Right atrium auricular region (tissue), 2 donors: ENCODE measurements at regions not wholly inside any gene's neighbourhood (a gene's known extent, or its start where the extent isn't known, plus 50 kb on each side); places are given as distances from the start of the nearest gene placed in this dataset.

Experiments used
- DNase-seq: peaks from one replicate; pipeline ENCODE4 v3.0.0-alpha.2; 2019; ENCODE audit warnings: low spot score
- H3K27ac ChIP-seq, 2 donors: fragments of 200-600 bp; sonication (generic); 1 replicate in 1 of 2; 2 replicates in 1 of 2; pipeline ENCODE4 v1.5.1; 2016 to 2019
- H3K27me3 ChIP-seq, 2 donors: fragments of 200-600 bp; sonication (generic); one replicate each; pipeline versions ENCODE4 v1.5.1 to v1.6.0; 2017 to 2019
- H3K36me3 ChIP-seq: fragments of 200-600 bp; sonication (generic); one replicate; pipeline ENCODE4 v1.5.1; 2016
- H3K4me1 ChIP-seq, 2 donors: fragments of 200-600 bp; sonication (generic); one replicate each; pipeline versions ENCODE4 v1.5.1 to v1.6.0; 2017 to 2019
- H3K4me3 ChIP-seq, 2 donors: fragments of 200-600 bp; sonication (generic); 1 replicate in 1 of 2; 2 replicates in 1 of 2; pipeline ENCODE4 v1.5.1; 2017 to 2019; ENCODE audit warnings: mild to moderate bottlenecking in 1 of 2, moderate library complexity in 1 of 2
- H3K9me3 ChIP-seq, 2 donors: fragments of 200-600 bp; sonication (generic); one replicate each; pipeline ENCODE4 v1.5.1; 2019
- TF ChIP-seq, protein P1 (sequence below), 2 donors: fragments of 200-600 bp; sonication (generic); IDR thresholded peaks; one replicate each; pipeline ENCODE4 v1.5.1; 2019; ENCODE audit warnings: antibody characterized with exemption in 2 of 2

DNA sequence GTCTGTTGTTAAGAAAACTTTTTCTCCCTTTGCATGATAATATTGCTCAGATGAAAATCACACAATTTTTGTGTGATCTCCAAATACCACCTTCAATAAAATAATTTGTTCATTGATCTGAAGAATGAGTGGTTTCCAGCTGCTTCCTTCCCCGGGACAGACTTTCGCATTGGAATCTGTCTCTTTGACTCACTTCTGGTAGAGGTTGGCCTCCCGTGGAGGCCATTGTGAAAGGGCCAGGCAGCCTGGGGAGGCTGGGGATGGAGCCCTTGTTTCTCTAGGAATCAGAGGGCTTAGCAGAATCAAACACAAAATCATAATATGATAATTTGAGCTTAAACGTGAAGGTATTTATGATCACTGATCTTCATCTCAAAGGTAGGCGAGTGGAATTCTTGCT, 135.0 kb upstream of the ZNF536 start:
- Histone ChIP-seq H3K4me1 (no peaks in the 10 kb centered on the region), H3K9me3 (no peaks in the 10 kb centered on the region), H3K36me3 (no peaks in the 10 kb centered on the region), H3K4me3 (no peak overlapping the region), H3K27ac (no peak overlapping the region), H3K27me3 (no peaks in the 10 kb centered on the region)
- TF ChIP-seq, protein P1, sequence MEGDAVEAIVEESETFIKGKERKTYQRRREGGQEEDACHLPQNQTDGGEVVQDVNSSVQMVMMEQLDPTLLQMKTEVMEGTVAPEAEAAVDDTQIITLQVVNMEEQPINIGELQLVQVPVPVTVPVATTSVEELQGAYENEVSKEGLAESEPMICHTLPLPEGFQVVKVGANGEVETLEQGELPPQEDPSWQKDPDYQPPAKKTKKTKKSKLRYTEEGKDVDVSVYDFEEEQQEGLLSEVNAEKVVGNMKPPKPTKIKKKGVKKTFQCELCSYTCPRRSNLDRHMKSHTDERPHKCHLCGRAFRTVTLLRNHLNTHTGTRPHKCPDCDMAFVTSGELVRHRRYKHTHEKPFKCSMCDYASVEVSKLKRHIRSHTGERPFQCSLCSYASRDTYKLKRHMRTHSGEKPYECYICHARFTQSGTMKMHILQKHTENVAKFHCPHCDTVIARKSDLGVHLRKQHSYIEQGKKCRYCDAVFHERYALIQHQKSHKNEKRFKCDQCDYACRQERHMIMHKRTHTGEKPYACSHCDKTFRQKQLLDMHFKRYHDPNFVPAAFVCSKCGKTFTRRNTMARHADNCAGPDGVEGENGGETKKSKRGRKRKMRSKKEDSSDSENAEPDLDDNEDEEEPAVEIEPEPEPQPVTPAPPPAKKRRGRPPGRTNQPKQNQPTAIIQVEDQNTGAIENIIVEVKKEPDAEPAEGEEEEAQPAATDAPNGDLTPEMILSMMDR (IDR thresholded peaks at IDR 0.05): no peak
- no peak for DNase-seq

DNA sequence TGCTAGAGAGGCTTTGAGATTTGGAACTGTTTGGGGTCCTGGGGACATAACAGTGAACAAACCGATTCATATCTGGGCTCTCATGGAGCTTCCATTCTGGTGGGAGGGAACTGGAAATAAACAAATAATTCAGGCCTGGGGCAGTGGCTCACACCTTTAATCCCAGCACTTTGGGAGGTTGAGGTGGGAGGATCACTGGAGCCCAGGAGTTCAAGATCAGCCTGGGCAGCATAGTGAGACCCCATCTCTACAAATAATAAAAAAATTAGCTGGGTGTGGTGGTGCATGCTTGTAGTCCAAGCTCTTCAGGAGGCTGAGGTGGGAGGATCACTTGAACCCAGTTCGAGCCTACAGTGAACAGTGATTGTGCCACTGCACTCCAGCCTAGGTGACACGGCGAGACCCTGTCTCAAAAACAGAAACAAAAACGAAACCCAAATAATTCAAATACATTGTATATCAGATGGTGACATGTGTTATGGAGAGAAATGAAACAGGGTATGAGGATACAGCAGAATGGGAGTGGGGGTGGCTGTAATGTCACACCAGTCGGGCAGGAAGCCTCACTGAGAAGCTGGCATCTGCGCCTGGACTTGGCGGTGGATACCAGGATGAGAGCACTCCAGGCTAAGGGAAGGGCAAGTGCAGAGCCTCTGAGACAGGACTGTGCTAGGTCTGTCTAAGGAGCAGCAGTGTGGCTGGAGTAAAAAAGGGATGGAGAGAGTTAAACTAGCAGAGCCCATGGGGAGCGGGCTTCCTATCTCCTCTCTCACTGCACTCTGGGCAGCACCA, 131.1 kb upstream of the ZNF536 start:
- H3K27ac ChIP-seq: no peak overlapping the region
- TF ChIP-seq, protein P1 (IDR thresholded peaks at IDR 0.05): no peak
- no peaks in the 10 kb centered on the region for H3K9me3 ChIP-seq
- H3K36me3 ChIP-seq: no peaks in the 10 kb centered on the region
- no peak for DNase-seq
- no peak overlapping the region for H3K4me3 ChIP-seq
- H3K27me3 ChIP-seq: no peaks in the 10 kb centered on the region
- H3K4me1 ChIP-seq: no peaks in the 10 kb centered on the region

DNA sequence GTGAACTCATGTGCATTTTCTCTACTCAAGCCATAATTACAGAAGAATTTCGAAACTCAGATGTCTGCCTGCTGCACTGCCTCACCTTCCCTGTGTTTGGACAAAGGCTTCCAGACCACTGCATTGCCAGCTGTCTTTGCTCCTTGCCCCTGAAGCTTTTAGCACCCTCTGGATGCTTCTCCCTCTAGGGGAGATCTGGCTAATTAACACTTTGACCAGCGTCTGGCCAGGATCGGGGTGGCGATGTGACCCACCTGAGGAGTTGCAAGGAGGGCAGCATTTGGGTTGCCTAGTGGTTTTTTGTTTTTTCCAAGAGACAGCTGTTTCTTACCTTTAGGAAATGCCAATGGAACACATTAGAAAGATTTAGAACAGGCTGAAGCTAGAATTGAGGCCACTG, 127.7 kb upstream of the ZNF536 start:
- Histone ChIP-seq H3K36me3 (no peaks in the 10 kb centered on the region), H3K4me3 (no peak overlapping the region), H3K4me1 (no peaks in the 10 kb centered on the region), H3K9me3 (no peaks in the 10 kb centered on the region), H3K27ac (no peak overlapping the region), H3K27me3 (no peaks in the 10 kb centered on the region)
- DNase-seq: no peak
- TF ChIP-seq, protein P1 (IDR thresholded peaks at IDR 0.05): no peak

DNA sequence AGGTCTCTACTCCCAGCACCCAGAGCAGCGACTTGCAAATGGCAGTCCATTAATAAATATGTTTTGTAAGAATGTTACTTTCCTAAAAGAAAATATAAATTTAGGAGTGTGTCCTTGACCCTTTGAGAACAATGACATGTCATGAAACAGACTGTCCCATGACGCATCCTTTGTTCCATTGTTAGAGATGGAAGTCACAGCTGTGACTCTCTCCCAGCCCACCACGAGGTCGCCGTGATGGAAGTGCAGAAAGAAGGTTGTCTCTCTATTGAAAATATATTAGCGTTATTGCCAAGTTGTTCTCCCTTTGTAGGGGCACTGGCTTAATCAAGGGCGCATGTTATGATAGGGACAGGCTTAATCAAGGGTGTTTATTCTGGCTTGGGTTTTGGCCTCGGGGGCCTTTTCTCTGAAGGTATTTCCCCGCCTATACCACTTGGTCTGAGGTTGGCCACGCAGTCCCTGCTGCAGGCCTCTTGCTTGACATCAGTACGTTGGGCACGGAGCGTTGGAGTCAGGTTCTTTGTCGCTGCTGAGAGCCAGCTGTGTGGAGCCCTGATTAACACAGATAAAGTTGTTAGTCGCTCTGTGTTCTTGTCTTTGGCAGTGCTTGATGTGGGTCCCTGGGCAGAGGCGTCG, 126.7 kb upstream of the ZNF536 start:
- DNase-seq: no peak

DNA sequence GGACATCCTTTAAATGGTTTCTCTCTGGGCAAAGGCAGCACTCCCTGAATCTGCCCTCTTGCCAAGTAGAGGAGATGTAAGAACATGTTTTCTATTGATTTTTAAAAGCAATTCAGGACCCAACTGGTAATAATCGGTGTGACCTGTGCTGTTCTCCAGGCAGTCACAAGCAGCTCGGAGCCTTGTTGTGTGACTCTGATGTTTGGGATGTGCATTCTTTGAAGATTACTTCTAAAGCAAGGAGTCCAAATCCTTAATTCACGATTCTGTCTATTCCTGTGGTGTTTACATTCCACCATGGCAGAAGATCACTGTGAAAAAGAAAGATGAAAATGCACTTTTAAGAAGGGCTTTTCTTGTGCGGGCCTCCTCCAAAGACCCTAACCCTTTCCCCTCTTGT, 122.3 kb upstream of the ZNF536 start:
- TF ChIP-seq, protein P1 (IDR thresholded peaks at IDR 0.05): no peak

More for the DNA sequence above, 126.7 kb upstream of the ZNF536 start:
- Histone ChIP-seq H3K9me3 (no peaks in the 10 kb centered on the region), H3K4me3 (no peak overlapping the region), H3K27ac (no peak overlapping the region), H3K27me3 (no peaks in the 10 kb centered on the region), H3K36me3 (no peaks in the 10 kb centered on the region), H3K4me1 (no peaks in the 10 kb centered on the region)
- TF ChIP-seq, protein P1 (IDR thresholded peaks at IDR 0.05): no peak

More for the DNA sequence above, 122.3 kb upstream of the ZNF536 start:
- Histone ChIP-seq H3K27ac (no peak overlapping the region), H3K4me3 (no peak overlapping the region), H3K36me3 (no peaks in the 10 kb centered on the region), H3K27me3 (no peaks in the 10 kb centered on the region), H3K4me1 (no peaks in the 10 kb centered on the region), H3K9me3 (no peaks in the 10 kb centered on the region)
- DNase-seq: no peak
